Endothelial cell of umbilical vein (primary cell): ENCODE measurements at regions not wholly inside any gene's neighbourhood (a gene's known extent, or its start where the extent isn't known, plus 50 kb on each side); places are given as distances from the start of the nearest gene placed in this dataset.
A peak's percentile ranks its signal among the peaks of the same experiment; 100 is the strongest.

Experiments
- BruUV-seq: library from RNA; stranded (reverse); fragments of 400-500 nt; replicated peaks from 2 replicates; lab custom pipeline; 2021; lab: Mats Ljungman, UMichigan
- CTCF ChIA-PET: fragments of 300-600, 350-600 bp; sonication (Branson Sonifier 250); formaldehyde crosslinking; loops from one replicate; lab custom pipeline; 2021; ENCODE audit warnings: antibody characterized with exemption, inconsistent platforms; lab: Charles Lee
- POLR2A ChIA-PET: fragments of 300-600, 350-600 bp; sonication (Branson Sonifier 250); formaldehyde crosslinking; loops from one replicate; lab custom pipeline; 2021; ENCODE audit warnings: antibody characterized with exemption, inconsistent platforms; lab: Charles Lee
- DNase-seq: peaks from one replicate; pipeline ENCODE4 v3.0.0-alpha.2; 2011; ENCODE audit warnings: low read depth, low spot score
- FAIRE-seq: peaks from 2 replicates; lab custom pipeline; 2011; peaks lifted over from hg19 to GRCh38; lab: Jason Lieb, UNC
- H2AFZ ChIP-seq: 2 replicates; pipeline ENCODE4 v1.6.0; 2012; ENCODE audit warnings: low read depth, low read length, control low read depth, inconsistent platforms
- H3K27ac ChIP-seq: 2 replicates; pipeline ENCODE4 v1.5.1; 2011; ENCODE audit warnings: low read depth, mild to moderate bottlenecking, control low read depth, low read length, moderate library complexity; ENCODE audit not compliant: insufficient read depth
- H3K27me3 ChIP-seq, 2 experiments: 2 replicates each; pipeline versions ENCODE4 v1.6.0 to v1.6.1; 2011; ENCODE audit warnings: low read length in 2 of 2, mixed read lengths in 1 of 2; ENCODE audit not compliant: control insufficient read depth in 2 of 2, insufficient read depth in 2 of 2
- H3K36me3 ChIP-seq, 2 experiments: 2 replicates in 1 of 2; 3 replicates in 1 of 2; pipeline ENCODE4 v1.5.1; 2011; ENCODE audit warnings: low read length in 2 of 2, mild to moderate bottlenecking in 1 of 2, moderate library complexity in 1 of 2; ENCODE audit not compliant: control insufficient read depth in 2 of 2, insufficient read depth in 2 of 2; ENCODE audit errors: extremely low read depth in 1 of 2
- H3K4me1 ChIP-seq: 3 replicates; pipeline ENCODE4 v1.5.1; 2011; ENCODE audit warnings: mild to moderate bottlenecking, low read length; ENCODE audit not compliant: control insufficient read depth, insufficient read depth; ENCODE audit errors: extremely low read depth
- H3K4me2 ChIP-seq: 2 replicates; pipeline ENCODE4 v1.6.1; 2011; ENCODE audit warnings: low read length, control low read depth, mixed read lengths; ENCODE audit not compliant: insufficient read depth
- H3K4me3 ChIP-seq, 3 experiments: fragments of 200-600 bp in 1 of 3; sonication (generic), shearing (Covaris generic) in 1 of 3; replicated peaks in 1 of 3; 2 replicates each; pipeline ENCODE4 v1.5.1; 2011 to 2016; ENCODE audit warnings: control low read depth in 3 of 3, low read length in 3 of 3, mild to moderate bottlenecking in 2 of 3, inconsistent platforms in 1 of 3, low read depth in 1 of 3, moderate library complexity in 1 of 3; ENCODE audit not compliant: insufficient read depth in 1 of 3
- H3K79me2 ChIP-seq: 2 replicates; pipeline ENCODE4 v1.6.0; 2012; ENCODE audit warnings: low read length, inconsistent platforms; ENCODE audit not compliant: control insufficient read depth, insufficient read depth
- H3K9ac ChIP-seq: replicated peaks from 2 replicates; pipeline ENCODE3; 2011; ENCODE audit warnings: low read length, control low read depth; ENCODE audit not compliant: insufficient read depth; ENCODE audit errors: extremely low read depth
- H3K9me1 ChIP-seq: replicated peaks from 3 replicates; pipeline ENCODE4 v1.6.0; 2011; ENCODE audit warnings: mild to moderate bottlenecking, low read length; ENCODE audit not compliant: control insufficient read depth, insufficient read depth; ENCODE audit errors: extremely low read depth
- H3K9me3 ChIP-seq: replicated peaks from 2 replicates; pipeline ENCODE4 v1.5.1; 2012; ENCODE audit warnings: low read length, inconsistent platforms; ENCODE audit not compliant: control insufficient read depth, insufficient read depth
- H4K20me1 ChIP-seq: replicated peaks from 2 replicates; pipeline ENCODE3; 2011; ENCODE audit warnings: mild to moderate bottlenecking, low read length; ENCODE audit not compliant: control insufficient read depth, insufficient read depth; ENCODE audit errors: extremely low read depth
- FOS ChIP-seq: IDR thresholded peaks from 2 replicates; pipeline ENCODE4 v1.6.1; 2011; ENCODE audit warnings: mild to moderate bottlenecking, low read length, moderate library complexity, borderline replicate concordance; ENCODE audit not compliant: insufficient read depth
- GATA2 ChIP-seq: IDR thresholded peaks from 2 replicates; pipeline ENCODE4 v1.7.0; 2011; ENCODE audit warnings: low read depth, mild to moderate bottlenecking, moderate library complexity, mixed read lengths, low read length; ENCODE audit not compliant: insufficient read length, insufficient read depth
- JUN ChIP-seq: IDR thresholded peaks from 2 replicates; pipeline ENCODE4 v1.6.1; 2011; ENCODE audit warnings: borderline replicate concordance, low read depth; ENCODE audit not compliant: insufficient read length, insufficient read depth
- MYC ChIP-seq: IDR thresholded peaks from one replicate; pipeline ENCODE4 v1.6.1; 2011; ENCODE audit warnings: mild to moderate bottlenecking, low read depth, low read length
- POLR2A ChIP-seq: IDR thresholded peaks from 2 replicates; pipeline ENCODE4 v1.6.1; 2012; ENCODE audit warnings: low read depth, mild to moderate bottlenecking, control low read depth, low read length
- POLR2AphosphoS5 ChIP-seq: IDR thresholded peaks from 2 replicates; pipeline ENCODE4 v1.6.1; 2012; ENCODE audit warnings: low read depth, mild to moderate bottlenecking, control low read depth, low read length, moderate library complexity; ENCODE audit not compliant: insufficient read depth
- dilution Hi-C: fragments of 300-500 bp; cut with MboI; formaldehyde crosslinking; loops from one replicate; pipeline ENCODE4 v1.15.0; 2019; ENCODE audit warnings: low sequenced_read_pairs; ENCODE audit not compliant: extremely low pct_ligation_motif_present
- intact Hi-C: fragments of 100-400 bp; cut with micrococcal nuclease; formaldehyde crosslinking; loops from one replicate; pipeline ENCODE4 v1.10.0; 2022
- TF ChIP-seq, protein P1 (sequence below): IDR thresholded peaks from 2 replicates; pipeline ENCODE4 v1.6.1; 2011; ENCODE audit not compliant: insufficient read depth, insufficient read length

DNA sequence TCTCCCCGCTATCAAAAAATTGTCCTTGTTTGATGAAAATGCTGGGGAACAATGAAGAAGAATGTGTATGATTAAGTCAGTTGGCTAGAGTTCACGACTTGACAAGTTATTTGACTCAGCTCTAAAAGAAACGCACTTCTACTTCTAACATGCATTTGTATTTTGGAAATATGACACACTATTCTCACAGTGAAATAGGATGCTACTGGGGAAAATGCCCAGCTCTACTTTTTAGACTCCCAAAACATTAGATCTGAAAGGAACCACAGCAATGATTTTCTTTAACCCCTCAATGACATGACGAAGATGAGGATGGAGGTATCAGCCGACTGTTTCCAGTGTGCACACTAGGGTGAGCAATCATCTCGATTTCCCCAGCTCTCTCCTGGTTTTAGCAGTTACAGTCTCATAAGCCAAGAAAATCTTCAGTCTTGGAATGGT, 83.6 kb upstream of the PCSK1 start:
- no peak overlapping the region for H3K4me2 ChIP-seq
- FAIRE-seq (no peak), DNase-seq (no peak)
- dilution Hi-C loops: no loop called here
- no peaks in the 10 kb centered on the region for H3K9me3 ChIP-seq
- no peaks in the 10 kb centered on the region for H3K36me3 ChIP-seq
- H2AFZ ChIP-seq: no peak overlapping the region
- H3K27me3 ChIP-seq: no peaks in the 10 kb centered on the region
- H3K9me1 ChIP-seq: no peaks in the 10 kb centered on the region
- ChIA-PET CTCF (interaction anchor here (0.8 kb wide), 1 partner anchor 84 kb away, joined by 3 read pairs; no protein-coding TSS in a partner anchor), POLR2A (no interaction called here)
- no peaks in the 10 kb centered on the region for H3K79me2 ChIP-seq
- H4K20me1 ChIP-seq: no peaks in the 10 kb centered on the region
- intact Hi-C loops: no loop called here
- no peaks in the 10 kb centered on the region for H3K4me1 ChIP-seq
- no peak for TF ChIP-seq MYC
- TF ChIP-seq GATA2: no peak
- TF ChIP-seq POLR2A: no peak
- no peak for TF ChIP-seq JUN
- no peak for TF ChIP-seq POLR2AphosphoS5
- no peak for TF ChIP-seq FOS
- no peak overlapping the region for H3K4me3 ChIP-seq
- BruUV-seq: no TSS peak
- no peak overlapping the region for H3K9ac ChIP-seq
- H3K27ac ChIP-seq: no peak overlapping the region

DNA sequence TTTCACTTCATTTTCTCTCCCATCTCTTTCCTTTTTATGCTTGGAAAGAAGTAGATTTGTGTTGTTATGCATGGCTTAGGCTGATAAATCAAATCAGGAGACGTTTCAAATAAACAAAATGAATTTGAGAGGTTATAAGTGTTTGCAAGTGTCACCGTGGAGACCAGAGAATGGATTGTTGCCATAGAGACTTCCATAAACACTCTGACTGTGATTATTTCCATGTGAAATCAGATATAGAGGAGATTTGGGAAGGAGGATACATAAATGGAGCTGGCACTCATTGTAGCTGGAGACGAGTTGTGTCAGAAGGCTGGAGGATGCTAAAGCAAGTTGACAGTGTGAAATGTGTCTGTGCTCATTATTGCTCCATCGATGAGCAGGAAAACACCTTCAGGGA, 84.2 kb upstream of the PCSK1 start:
- H3K27ac ChIP-seq: no peak overlapping the region
- FAIRE-seq: no peak
- H3K27me3 ChIP-seq: no peaks in the 10 kb centered on the region
- H3K4me2 ChIP-seq: no peak overlapping the region
- no peak for TF ChIP-seq GATA2
- TF ChIP-seq, protein P1, sequence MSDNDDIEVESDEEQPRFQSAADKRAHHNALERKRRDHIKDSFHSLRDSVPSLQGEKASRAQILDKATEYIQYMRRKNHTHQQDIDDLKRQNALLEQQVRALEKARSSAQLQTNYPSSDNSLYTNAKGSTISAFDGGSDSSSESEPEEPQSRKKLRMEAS: no peak
- TF ChIP-seq POLR2A: no peak
- TF ChIP-seq POLR2AphosphoS5: no peak
- no peak for TF ChIP-seq MYC
- no peak for TF ChIP-seq FOS
- ChIA-PET POLR2A (no interaction called here), CTCF (interaction anchor here (0.9 to 1.5 kb wide), 2 partner anchors 11 to 25 kb away, joined by 3 to 4 read pairs; no protein-coding TSS in a partner anchor)
- peak; percentile 44 for DNase-seq
- H3K4me3 ChIP-seq: no peak overlapping the region
- H3K9me3 ChIP-seq: no peaks in the 10 kb centered on the region
- H3K36me3 ChIP-seq: no peaks in the 10 kb centered on the region
- intact Hi-C loops (no loop called here), dilution Hi-C loops (no loop called here)
- H2AFZ ChIP-seq: no peak overlapping the region
- H4K20me1 ChIP-seq: no peaks in the 10 kb centered on the region
- BruUV-seq: no TSS peak
- H3K4me1 ChIP-seq: no peaks in the 10 kb centered on the region
- H3K9ac ChIP-seq: no peak overlapping the region
- H3K79me2 ChIP-seq: no peaks in the 10 kb centered on the region
- H3K9me1 ChIP-seq: no peaks in the 10 kb centered on the region
